Esophagus squamous epithelium (tissue), 5 donors: ENCODE measurements at regions not wholly inside any gene's neighbourhood (a gene's known extent, or its start where the extent isn't known, plus 50 kb on each side); places are given as distances from the start of the nearest gene placed in this dataset.

Experiments used
- DNase-seq: peaks from one replicate; lab custom pipeline; 2025; lab: John Stamatoyannopoulos, UW
- H3K27ac ChIP-seq, 4 donors: fragments of 200-600 bp; sonication (generic); one replicate each; pipeline ENCODE4 v1.5.1; 2016 to 2019; ENCODE audit warnings: mild to moderate bottlenecking in 1 of 4
- H3K27me3 ChIP-seq, 4 donors: fragments of 200-600 bp; sonication (generic); 1 replicate in 3 of 4; 2 replicates in 1 of 4; pipeline versions ENCODE4 v1.5.1 to v1.6.0; 2017 to 2021; ENCODE audit warnings: antibody characterized with exemption in 1 of 4
- H3K36me3 ChIP-seq, 3 donors: fragments of 200-600 bp; sonication (generic); one replicate each; pipeline ENCODE4 v1.5.1; 2016 to 2019
- H3K4me1 ChIP-seq, 3 donors: fragments of 200-600 bp; sonication (generic); one replicate each; pipeline ENCODE4 v1.5.1; 2017 to 2019
- H3K4me3 ChIP-seq, 4 donors: fragments of 200-600 bp; sonication (generic); 1 replicate in 3 of 4; 2 replicates in 1 of 4; pipeline ENCODE4 v1.5.1; 2016 to 2019; ENCODE audit warnings: mild to moderate bottlenecking in 2 of 4, moderate library complexity in 1 of 4
- H3K9me3 ChIP-seq, 3 donors: fragments of 200-600 bp; sonication (generic); one replicate each; pipeline ENCODE4 v1.5.1; 2016 to 2019
- CTCF ChIP-seq, 6 experiments: fragments of 450-650 bp in 4 of 6; fragments of 200-600 bp in 2 of 6; sonication (generic) in 2 of 6; IDR thresholded peaks; one replicate each; pipeline ENCODE4 v1.5.1; 2016 to 2019; ENCODE audit warnings: antibody characterized with exemption in 6 of 6, mild to moderate bottlenecking in 4 of 6, moderate library complexity in 4 of 6
- POLR2A ChIP-seq, 4 donors: fragments of 450-650 bp; IDR thresholded peaks; one replicate each; pipeline ENCODE4 v1.6.1; 2017; ENCODE audit warnings: antibody characterized with exemption in 4 of 4, mild to moderate bottlenecking in 4 of 4, moderate library complexity in 3 of 4
- WGBS, 2 donors: methylation state at CpG; one replicate each; pipeline ENCODE4 v1.1.5; 2018; 5-methylcytosine and 5-hydroxymethylcytosine counted together
- intact Hi-C: fragments of 100-400 bp; cut with DNase I; formaldehyde crosslinking; loops from one replicate; pipeline ENCODE4 v1.15.0; 2022
- donor health status: DM: yes; HTN: yes; CAD: no.

DNA sequence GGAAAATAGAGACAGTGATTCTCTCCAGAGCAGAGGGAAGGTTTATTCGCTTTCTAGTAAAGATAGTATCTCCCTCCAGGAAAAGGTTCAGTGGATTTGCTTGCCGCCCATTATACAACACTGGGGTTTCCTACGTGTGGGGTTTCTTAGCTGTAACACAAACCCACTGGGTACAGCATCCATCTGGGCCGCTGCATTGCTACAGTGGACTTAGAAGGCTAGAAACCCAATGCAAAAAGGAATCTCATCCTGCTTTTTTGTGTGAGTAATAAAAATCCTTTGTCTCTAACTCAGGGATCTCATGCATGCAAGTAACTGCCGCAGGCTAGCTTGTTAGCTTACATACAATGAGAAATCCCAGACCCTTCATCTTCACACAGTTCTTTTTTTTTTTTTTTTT, 67.1 kb upstream of the BCL2L14 start:
- H3K9me3 ChIP-seq, result no peaks in the 10 kb centered on the region
- H3K27me3 ChIP-seq, result no peaks in the 10 kb centered on the region
- intact Hi-C loops, result no loop called here
- 91 to 93% methylated on average over 5 of the region's 5 CpGs for WGBS, 2 donors
- H3K4me1 ChIP-seq, result peaks cover 0 to 3% (median 0%) of the 10 kb centered on the region in 3 donors
- no peaks in the 10 kb centered on the region for H3K36me3 ChIP-seq
- TF ChIP-seq CTCF (IDR thresholded peaks at IDR 0.05) (no peak), POLR2A (IDR thresholded peaks at IDR 0.05) (no peak)
- DNase-seq, result no peak
- no peak overlapping the region for H3K4me3 ChIP-seq
- H3K27ac ChIP-seq, result no peak overlapping the region

DNA sequence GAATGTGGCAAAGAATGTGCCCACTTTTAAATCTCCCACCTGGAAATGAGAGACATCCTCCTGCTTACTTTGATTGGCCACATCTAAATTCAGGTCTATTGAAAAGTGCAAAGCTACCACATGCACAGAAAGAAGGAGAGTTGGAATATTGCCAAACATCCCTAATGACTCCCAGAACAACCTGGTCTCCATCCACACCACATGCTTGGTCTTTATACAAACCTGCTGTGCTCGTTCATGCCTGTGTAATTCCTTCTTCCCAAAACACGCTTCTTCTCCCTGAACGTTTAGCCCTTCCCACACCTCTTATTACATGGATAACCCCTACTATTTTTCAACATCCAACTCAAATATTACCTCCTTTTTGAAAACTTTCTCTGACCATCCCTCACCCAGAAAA, 66.2 kb upstream of the BCL2L14 start:
- 75 to 76% methylated on average over 3 of the region's 3 CpGs for WGBS, 2 donors
- Histone ChIP-seq H3K27me3 (no peaks in the 10 kb centered on the region), H3K4me1 (peaks cover 0 to 12% (median 0%) of the 10 kb centered on the region in 3 donors), H3K4me3 (no peak overlapping the region), H3K9me3 (no peaks in the 10 kb centered on the region), H3K36me3 (no peaks in the 10 kb centered on the region), H3K27ac (no peak overlapping the region)
- intact Hi-C loops, result no loop called here
- TF ChIP-seq CTCF (IDR thresholded peaks at IDR 0.05) (no peak), POLR2A (IDR thresholded peaks at IDR 0.05) (no peak)
- DNase-seq, result no peak

DNA sequence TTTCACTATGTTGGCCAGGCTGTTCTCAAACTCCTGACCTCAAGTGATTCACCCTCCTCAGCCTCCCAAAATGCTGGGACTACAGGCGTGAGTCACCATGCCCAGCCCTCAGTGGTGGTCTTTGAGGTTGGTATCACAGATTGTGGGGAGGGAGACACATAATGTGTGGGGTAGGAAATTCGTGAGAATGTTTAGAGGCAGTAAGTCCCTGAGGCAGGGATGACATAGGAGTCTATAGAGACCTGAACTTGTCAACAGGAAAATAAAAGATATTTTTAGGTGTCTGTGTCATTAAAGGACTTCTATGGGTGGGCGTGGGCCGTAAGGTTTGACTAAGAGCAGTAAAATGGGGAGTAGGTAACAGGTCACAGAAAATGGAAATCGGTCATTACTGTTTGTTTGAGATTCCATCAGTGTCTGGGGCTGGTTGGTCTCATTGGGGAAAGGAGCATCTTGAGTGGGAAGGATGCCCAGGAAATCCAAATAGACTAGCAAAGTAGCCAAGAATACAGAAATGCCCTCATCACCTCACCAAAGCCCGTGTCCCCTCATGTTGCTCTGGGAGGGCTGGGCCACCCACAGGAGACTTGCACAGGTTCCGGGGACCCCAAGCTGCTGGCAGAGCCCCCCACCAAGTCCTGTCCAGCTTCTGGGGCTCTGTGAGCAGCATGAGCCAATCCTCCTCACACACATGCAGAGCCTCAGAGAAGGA, 63.6 kb upstream of the BCL2L14 start:
- 63 to 85% methylated on average over 4 to 7 of the region's 7 CpGs for WGBS, 2 donors
- H3K4me3 ChIP-seq, result no peak overlapping the region
- peaks cover 0 to 34% (median 0%) of the 10 kb centered on the region in 3 donors for H3K4me1 ChIP-seq
- DNase-seq, result no peak
- intact Hi-C loops, result no loop called here
- H3K36me3 ChIP-seq, result no peaks in the 10 kb centered on the region
- H3K27ac ChIP-seq, result no peak overlapping the region
- H3K27me3 ChIP-seq, result no peaks in the 10 kb centered on the region
- H3K9me3 ChIP-seq, result no peaks in the 10 kb centered on the region
- TF ChIP-seq CTCF (IDR thresholded peaks at IDR 0.05), result no peak
- no peak for TF ChIP-seq POLR2A (IDR thresholded peaks at IDR 0.05)

DNA sequence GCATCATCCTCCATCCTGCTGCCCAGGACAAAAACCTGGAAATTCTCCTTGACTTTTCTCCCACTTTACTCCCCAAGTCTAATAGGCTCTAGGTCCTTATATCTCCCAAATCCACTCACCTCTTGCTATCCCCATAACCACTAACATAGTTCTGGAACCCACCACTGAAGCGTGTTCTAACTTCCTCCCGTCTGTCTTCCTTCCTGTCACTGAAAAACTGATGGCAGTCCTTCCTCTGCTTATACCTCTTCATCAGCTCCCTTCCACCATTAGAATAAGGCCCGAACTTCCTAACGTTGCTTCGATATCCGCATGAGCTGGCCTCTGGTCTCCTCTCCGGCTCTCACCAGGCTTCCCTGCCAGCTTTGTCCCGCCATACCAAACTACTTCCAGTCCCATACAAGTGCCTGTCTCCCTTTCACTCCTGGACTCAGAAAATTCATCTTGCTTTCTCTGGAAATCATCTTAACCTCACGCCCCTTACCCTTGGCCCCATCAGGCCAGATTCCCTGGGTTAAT, 63.0 kb upstream of the BCL2L14 start:
- H3K27me3 ChIP-seq, result no peaks in the 10 kb centered on the region
- no peaks in the 10 kb centered on the region for H3K36me3 ChIP-seq
- H3K9me3 ChIP-seq, result no peaks in the 10 kb centered on the region
- TF ChIP-seq POLR2A (IDR thresholded peaks at IDR 0.05), result no peak
- no peak for TF ChIP-seq CTCF (IDR thresholded peaks at IDR 0.05)
- peaks cover 0 to 34% (median 0%) of the 10 kb centered on the region in 3 donors for H3K4me1 ChIP-seq
- 81 to 89% methylated on average over 9 of the region's 9 CpGs for WGBS, 2 donors
- no peak overlapping the region for H3K27ac ChIP-seq
- no peak for DNase-seq
- intact Hi-C loops, result no loop called here
- no peak overlapping the region for H3K4me3 ChIP-seq

DNA sequence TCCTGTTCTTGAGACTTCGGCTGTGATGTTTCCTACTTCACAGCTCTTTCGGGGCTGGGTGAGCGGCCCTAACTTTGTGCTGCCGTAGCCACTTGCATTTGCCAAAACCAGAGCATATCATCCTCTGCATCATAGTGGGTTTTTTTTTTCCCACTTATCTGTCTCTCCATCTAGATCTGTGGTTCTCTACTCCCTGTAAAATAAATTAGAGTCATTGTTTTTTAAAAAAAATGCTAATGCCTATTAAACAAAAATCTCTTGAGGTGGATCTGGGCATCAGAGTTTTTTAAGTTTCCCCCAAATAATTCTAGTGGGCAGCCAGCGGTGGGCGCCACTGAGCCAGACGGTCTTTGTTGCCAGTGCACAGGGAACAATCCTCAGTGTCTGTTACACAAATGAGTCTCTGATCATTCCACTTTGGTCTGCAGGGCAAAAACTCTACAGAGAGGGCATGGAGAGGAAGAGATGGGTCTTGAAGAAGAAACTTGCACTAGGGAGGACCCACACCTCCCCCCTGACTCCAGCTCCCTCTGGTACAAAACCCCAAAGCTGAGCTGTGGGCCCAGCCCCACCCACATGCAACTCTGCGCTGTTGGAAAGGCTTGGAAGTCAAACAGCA, 62.4 kb upstream of the BCL2L14 start:
- DNase-seq, result no peak
- no peak overlapping the region for H3K27ac ChIP-seq
- no peaks in the 10 kb centered on the region for H3K9me3 ChIP-seq
- H3K36me3 ChIP-seq, result no peaks in the 10 kb centered on the region
- no peak overlapping the region for H3K4me3 ChIP-seq
- peaks cover 0 to 34% (median 0%) of the 10 kb centered on the region in 3 donors for H3K4me1 ChIP-seq
- peak in 2 of 6 experiments; percentile 12 to 26 for TF ChIP-seq CTCF (IDR thresholded peaks at IDR 0.05)
- no peak for TF ChIP-seq POLR2A (IDR thresholded peaks at IDR 0.05)
- WGBS, 2 donors, result 41 to 68% methylated on average over 2 to 8 of the region's 8 CpGs
- intact Hi-C loops, result no loop called here
- no peaks in the 10 kb centered on the region for H3K27me3 ChIP-seq
